IMR-90 (cell line): ENCODE measurements at regions not wholly inside any gene's neighbourhood (a gene's known extent, or its start where the extent isn't known, plus 50 kb on each side); places are given as distances from the start of the nearest gene placed in this dataset.

Source experiments
- ATAC-seq: fragments of 200-7000 bp; cut with Tn5 transposase; 2 replicates; pipeline ENCODE4 v1.9.1; 2020; ENCODE audit warnings: low read depth, mild to moderate bottlenecking, moderate library complexity
- BruUV-seq: library from RNA; stranded (reverse); fragments of 400-500 nt; replicated peaks from 2 replicates; lab custom pipeline; 2021; lab: Mats Ljungman, UMichigan
- CTCF ChIA-PET: fragments of 300-600 bp; formaldehyde crosslinking; extraction: SDS; loops from one replicate; lab custom pipeline; 2021; ENCODE audit warnings: antibody characterized with exemption; lab: Yijun Ruan, JAX
- POLR2A ChIA-PET: fragments of 300-600 bp; sonication (Branson Sonifier 250); formaldehyde crosslinking; loops from one replicate; lab custom pipeline; 2022; ENCODE audit warnings: antibody characterized with exemption; ENCODE audit not compliant: unreplicated experiment; lab: Charles Lee
- DNase-seq: peaks from one replicate; pipeline ENCODE4 v3.0.0; 2013
- H2AFZ ChIP-seq: replicated peaks from 2 replicates; pipeline ENCODE3; 2013; ENCODE audit warnings: low read length, mild to moderate bottlenecking; ENCODE audit not compliant: poor library complexity
- H2AK5ac ChIP-seq: 2 replicates; pipeline ENCODE4 v1.6.1; 2013; ENCODE audit warnings: low read depth, low read length, inconsistent platforms
- H2AK9ac ChIP-seq: replicated peaks from 2 replicates; pipeline ENCODE3; 2013; ENCODE audit warnings: mild to moderate bottlenecking, low read depth, low read length, moderate library complexity; ENCODE audit not compliant: poor library complexity
- H2BK120ac ChIP-seq: 2 replicates; pipeline ENCODE4 v1.6.1; 2013; ENCODE audit warnings: low read depth, low read length, inconsistent platforms
- H2BK15ac ChIP-seq: 3 replicates; pipeline ENCODE4 v1.6.1; 2013; ENCODE audit warnings: low read depth, low read length, inconsistent platforms
- H2BK20ac ChIP-seq: 2 replicates; pipeline ENCODE4 v1.6.1; 2013; ENCODE audit warnings: low read depth, mild to moderate bottlenecking, inconsistent platforms, low read length, moderate library complexity
- H2BK5ac ChIP-seq: 2 replicates; pipeline ENCODE4 v1.6.1; 2013; ENCODE audit warnings: mild to moderate bottlenecking, low read depth, low read length, inconsistent platforms; ENCODE audit not compliant: poor library complexity, severe bottlenecking
- H3K14ac ChIP-seq: replicated peaks from 2 replicates; pipeline ENCODE4 v1.6.1; 2013; ENCODE audit warnings: low read depth, low read length, inconsistent platforms
- H3K18ac ChIP-seq: 2 replicates; pipeline ENCODE4 v1.6.1; 2013; ENCODE audit warnings: low read depth, low read length, control low read depth
- H3K23ac ChIP-seq: 2 replicates; pipeline ENCODE4 v1.6.1; 2013; ENCODE audit warnings: low read depth, low read length, inconsistent platforms
- H3K27ac ChIP-seq: 2 replicates; pipeline ENCODE4 v1.5.1; 2013; ENCODE audit warnings: mild to moderate bottlenecking, control low read depth, low read length; ENCODE audit not compliant: insufficient read depth
- H3K27me3 ChIP-seq: 2 replicates; pipeline ENCODE4 v1.6.1; 2013; ENCODE audit warnings: low read length; ENCODE audit not compliant: control insufficient read depth, insufficient read depth
- H3K36me3 ChIP-seq: 2 replicates; pipeline ENCODE4 v1.6.1; 2013; ENCODE audit warnings: low read length, mixed read lengths; ENCODE audit not compliant: control insufficient read depth, insufficient read depth
- H3K4ac ChIP-seq: 2 replicates; pipeline ENCODE4 v1.6.1; 2013; ENCODE audit warnings: low read depth, low read length, inconsistent platforms
- H3K4me1 ChIP-seq: 2 replicates; pipeline ENCODE4 v1.6.1; 2013; ENCODE audit warnings: low read length, mixed read lengths; ENCODE audit not compliant: control insufficient read depth, insufficient read depth
- H3K4me2 ChIP-seq: 2 replicates; pipeline ENCODE4 v1.6.1; 2013; ENCODE audit warnings: low read depth, mild to moderate bottlenecking, control low read depth, low read length, moderate library complexity
- H3K4me3 ChIP-seq: 2 replicates; pipeline ENCODE4 v1.5.1; 2013; ENCODE audit warnings: low read depth, mild to moderate bottlenecking, control low read depth, low read length, moderate library complexity; ENCODE audit not compliant: insufficient read depth
- H3K56ac ChIP-seq: 2 replicates; pipeline ENCODE4 v1.6.1; 2013; ENCODE audit warnings: low read length, inconsistent platforms; ENCODE audit not compliant: insufficient read depth; ENCODE audit errors: extremely low read depth
- H3K79me1 ChIP-seq, 2 experiments: 2 replicates each; pipeline ENCODE4 v1.6.1; 2013; ENCODE audit warnings: low read length in 2 of 2, inconsistent platforms in 1 of 2, low read depth in 1 of 2
- H3K9ac ChIP-seq: 2 replicates; pipeline ENCODE4 v1.6.1; 2013; ENCODE audit warnings: low read depth, low read length, control low read depth
- H3K9me1 ChIP-seq: 2 replicates; pipeline ENCODE4 v1.6.1; 2013; ENCODE audit warnings: low read length, inconsistent platforms; ENCODE audit not compliant: insufficient read depth
- H3K9me3 ChIP-seq: 2 replicates; pipeline ENCODE4 v1.6.1; 2013; ENCODE audit warnings: low read length; ENCODE audit not compliant: control insufficient read depth, insufficient read depth
- H4K20me1 ChIP-seq: 2 replicates; pipeline ENCODE4 v1.6.1; 2013; ENCODE audit warnings: low read length, inconsistent platforms; ENCODE audit not compliant: insufficient read depth
- H4K5ac ChIP-seq: 2 replicates; pipeline ENCODE4 v1.6.1; 2013; ENCODE audit warnings: mild to moderate bottlenecking, low read depth, low read length, control low read depth
- H4K8ac ChIP-seq, 2 experiments: 2 replicates each; pipeline ENCODE4 v1.6.1; 2013; ENCODE audit warnings: low read depth in 2 of 2, low read length in 2 of 2, control low read depth in 1 of 2, inconsistent platforms in 1 of 2
- H4K91ac ChIP-seq: 2 replicates; pipeline ENCODE4 v1.6.1; 2013; ENCODE audit warnings: low read depth, low read length, inconsistent platforms; ENCODE audit not compliant: insufficient read depth
- BHLHE40 ChIP-seq: fragments of 150-350 bp; IDR thresholded peaks from 2 replicates; pipeline ENCODE4 v1.6.1; 2016; ENCODE audit warnings: mild to moderate bottlenecking, low read depth, low read length
- CEBPB ChIP-seq: IDR thresholded peaks from 2 replicates; pipeline ENCODE4 v1.6.1; 2012; ENCODE audit warnings: low read depth, low read length, improper control_type of control experiment
- CHD1 ChIP-seq: IDR thresholded peaks from 2 replicates; pipeline ENCODE4 v1.6.1; 2012; ENCODE audit warnings: low read depth, low read length, improper control_type of control experiment
- FOS ChIP-seq: fragments of 150-350 bp; IDR thresholded peaks from 2 replicates; pipeline ENCODE4 v1.6.1; 2016; ENCODE audit warnings: low read depth, low read length
- MAFK ChIP-seq: IDR thresholded peaks from 2 replicates; pipeline ENCODE4 v1.6.1; 2012; ENCODE audit warnings: low read depth, low read length, improper control_type of control experiment
- MAZ ChIP-seq: IDR thresholded peaks from 2 replicates; pipeline ENCODE4 v1.6.1; 2012; ENCODE audit warnings: low read depth, mild to moderate bottlenecking, low read length, improper control_type of control experiment, moderate library complexity, borderline replicate concordance
- MXI1 ChIP-seq: IDR thresholded peaks from 2 replicates; pipeline ENCODE4 v1.6.1; 2012; ENCODE audit warnings: low read depth, mild to moderate bottlenecking, low read length, moderate library complexity, borderline replicate concordance
- NFE2L2 ChIP-seq: fragments of 150-350 bp; IDR thresholded peaks from 2 replicates; pipeline ENCODE4 v1.6.1; 2016; ENCODE audit warnings: low read depth, mild to moderate bottlenecking, low read length
- POLR2A ChIP-seq: IDR thresholded peaks from 2 replicates; pipeline ENCODE4 v1.6.1; 2012; ENCODE audit warnings: mild to moderate bottlenecking, low read depth, low read length
- RAD21 ChIP-seq: IDR thresholded peaks from 2 replicates; pipeline ENCODE4 v1.6.1; 2012; ENCODE audit warnings: low read length, improper control_type of control experiment
- RCOR1 ChIP-seq: IDR thresholded peaks from 2 replicates; pipeline ENCODE4 v1.6.1; 2012; ENCODE audit warnings: mild to moderate bottlenecking, low read length, improper control_type of control experiment; ENCODE audit not compliant: insufficient replicate concordance
- RFX5 ChIP-seq: IDR thresholded peaks from 2 replicates; pipeline ENCODE4 v1.8.0; 2012; ENCODE audit warnings: low read depth, mild to moderate bottlenecking, low read length, moderate library complexity
- SMC3 ChIP-seq: fragments of 150-350 bp; IDR thresholded peaks from 2 replicates; pipeline ENCODE4 v1.6.1; 2016; ENCODE audit warnings: low read depth, mild to moderate bottlenecking, antibody characterized with exemption, low read length, moderate library complexity
- WGBS, 2 experiments: methylation state at CpG; one replicate each; pipeline versions ENCODE4 v1.1.5 to v1.1.7; 2013; ENCODE audit warnings: missing lambda C conversion rate in 2 of 2; ENCODE audit not compliant: insufficient read length in 1 of 2; ENCODE audit errors: extremely low coverage in 2 of 2; 5-methylcytosine and 5-hydroxymethylcytosine counted together
- dilution Hi-C: fragments of 300-500 bp; cut with HindIII; formaldehyde crosslinking; loops from one replicate; pipeline ENCODE4 v1.14.3; 2018; ENCODE audit warnings: low sequenced_read_pairs; ENCODE audit not compliant: unreplicated experiment
- in situ Hi-C: fragments of 300-500 bp; cut with MboI; formaldehyde crosslinking; loops from 3 replicates; pipeline ENCODE4 v1.14.3; 2019; ENCODE audit warnings: low sequenced_read_pairs, inconsistent platforms, mixed read lengths
- intact Hi-C: fragments of 100-400 bp; cut with micrococcal nuclease; formaldehyde crosslinking; loops from 2 replicates; pipeline ENCODE4 v1.10.0; 2022
- TF ChIP-seq, protein P1 (sequence below): fragments of 150-350 bp; IDR thresholded peaks from 2 replicates; pipeline ENCODE4 v1.6.1; 2016; ENCODE audit warnings: low read depth, mild to moderate bottlenecking, low read length, moderate library complexity, borderline replicate concordance
- TF ChIP-seq, protein P2 (sequence below): fragments of 150-350 bp; IDR thresholded peaks from 2 replicates; pipeline ENCODE4 v1.6.1; 2017; ENCODE audit warnings: mild to moderate bottlenecking, antibody characterized with exemption, low read length, low read depth
- TF ChIP-seq, protein P3 (sequence below): conservative IDR thresholded peaks from 2 replicates; pipeline ENCODE4 v1.5.1; 2012; ENCODE audit warnings: mild to moderate bottlenecking, low read depth, low read length, improper control_type of control experiment

DNA sequence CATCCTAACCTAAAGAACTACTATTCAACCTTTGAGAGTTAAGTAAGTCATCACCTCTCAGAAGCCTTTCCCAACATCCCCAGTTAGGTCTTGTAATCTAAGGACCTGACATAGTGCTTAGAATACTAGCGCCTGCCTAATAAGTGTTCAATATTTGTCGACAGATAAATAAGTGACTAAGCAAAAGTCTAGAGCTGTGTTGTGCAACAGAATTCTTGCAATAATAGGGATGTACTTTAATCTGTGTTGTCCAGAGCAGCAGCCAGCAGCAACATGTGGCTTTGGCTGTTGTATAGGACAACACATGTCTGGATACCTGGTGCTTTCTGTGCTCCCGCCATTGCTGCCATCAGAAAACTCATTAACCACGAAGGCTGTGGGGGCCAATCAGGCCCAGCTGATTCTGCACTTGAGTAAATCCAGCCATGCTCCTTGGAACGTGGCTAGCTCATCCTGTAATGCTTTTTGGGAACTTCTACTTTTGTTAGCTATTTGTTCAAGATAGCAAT is 66.8 kb upstream of the NTM start:
- no peak overlapping the region for H2AK9ac ChIP-seq
- H3K14ac ChIP-seq = no peak overlapping the region
- no peak overlapping the region for H3K4me2 ChIP-seq
- BruUV-seq = no TSS peak
- no peaks in the 10 kb centered on the region for H4K20me1 ChIP-seq
- no peak overlapping the region for H2AFZ ChIP-seq
- no peak overlapping the region for H2AK5ac ChIP-seq
- H4K91ac ChIP-seq = no peak overlapping the region
- H3K27me3 ChIP-seq = peaks cover 5% of the 10 kb centered on the region
- H3K4me1 ChIP-seq = no peaks in the 10 kb centered on the region
- no peak overlapping the region for H2BK20ac ChIP-seq
- WGBS, 2 experiments = 78% methylated on average over 4 of the region's 5 CpGs; no CpG with 5 or more reads in 1 of the 2 experiments
- H2BK5ac ChIP-seq = no peak overlapping the region
- H3K27ac ChIP-seq = no peak overlapping the region
- H3K9me3 ChIP-seq = no peaks in the 10 kb centered on the region
- intact Hi-C loops = no loop called here
- H3K4me3 ChIP-seq = no peak overlapping the region
- no peaks in the 10 kb centered on the region for H3K36me3 ChIP-seq
- dilution Hi-C loops = no loop called here
- no peaks in the 10 kb centered on the region for H3K79me1 ChIP-seq
- TF ChIP-seq CEBPB = no peak
- TF ChIP-seq RCOR1 = no peak
- TF ChIP-seq, protein P1, sequence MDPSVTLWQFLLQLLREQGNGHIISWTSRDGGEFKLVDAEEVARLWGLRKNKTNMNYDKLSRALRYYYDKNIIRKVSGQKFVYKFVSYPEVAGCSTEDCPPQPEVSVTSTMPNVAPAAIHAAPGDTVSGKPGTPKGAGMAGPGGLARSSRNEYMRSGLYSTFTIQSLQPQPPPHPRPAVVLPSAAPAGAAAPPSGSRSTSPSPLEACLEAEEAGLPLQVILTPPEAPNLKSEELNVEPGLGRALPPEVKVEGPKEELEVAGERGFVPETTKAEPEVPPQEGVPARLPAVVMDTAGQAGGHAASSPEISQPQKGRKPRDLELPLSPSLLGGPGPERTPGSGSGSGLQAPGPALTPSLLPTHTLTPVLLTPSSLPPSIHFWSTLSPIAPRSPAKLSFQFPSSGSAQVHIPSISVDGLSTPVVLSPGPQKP = no peak
- no peak for TF ChIP-seq MAFK
- TF ChIP-seq POLR2A = no peak
- TF ChIP-seq SMC3 = no peak
- no peak for TF ChIP-seq RFX5
- TF ChIP-seq MAZ = no peak
- TF ChIP-seq, protein P2, sequence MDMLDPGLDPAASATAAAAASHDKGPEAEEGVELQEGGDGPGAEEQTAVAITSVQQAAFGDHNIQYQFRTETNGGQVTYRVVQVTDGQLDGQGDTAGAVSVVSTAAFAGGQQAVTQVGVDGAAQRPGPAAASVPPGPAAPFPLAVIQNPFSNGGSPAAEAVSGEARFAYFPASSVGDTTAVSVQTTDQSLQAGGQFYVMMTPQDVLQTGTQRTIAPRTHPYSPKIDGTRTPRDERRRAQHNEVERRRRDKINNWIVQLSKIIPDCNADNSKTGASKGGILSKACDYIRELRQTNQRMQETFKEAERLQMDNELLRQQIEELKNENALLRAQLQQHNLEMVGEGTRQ = no peak
- TF ChIP-seq BHLHE40 = no peak
- no peak for TF ChIP-seq NFE2L2
- no peak for TF ChIP-seq RAD21
- no peak for TF ChIP-seq CHD1
- TF ChIP-seq, protein P3, sequence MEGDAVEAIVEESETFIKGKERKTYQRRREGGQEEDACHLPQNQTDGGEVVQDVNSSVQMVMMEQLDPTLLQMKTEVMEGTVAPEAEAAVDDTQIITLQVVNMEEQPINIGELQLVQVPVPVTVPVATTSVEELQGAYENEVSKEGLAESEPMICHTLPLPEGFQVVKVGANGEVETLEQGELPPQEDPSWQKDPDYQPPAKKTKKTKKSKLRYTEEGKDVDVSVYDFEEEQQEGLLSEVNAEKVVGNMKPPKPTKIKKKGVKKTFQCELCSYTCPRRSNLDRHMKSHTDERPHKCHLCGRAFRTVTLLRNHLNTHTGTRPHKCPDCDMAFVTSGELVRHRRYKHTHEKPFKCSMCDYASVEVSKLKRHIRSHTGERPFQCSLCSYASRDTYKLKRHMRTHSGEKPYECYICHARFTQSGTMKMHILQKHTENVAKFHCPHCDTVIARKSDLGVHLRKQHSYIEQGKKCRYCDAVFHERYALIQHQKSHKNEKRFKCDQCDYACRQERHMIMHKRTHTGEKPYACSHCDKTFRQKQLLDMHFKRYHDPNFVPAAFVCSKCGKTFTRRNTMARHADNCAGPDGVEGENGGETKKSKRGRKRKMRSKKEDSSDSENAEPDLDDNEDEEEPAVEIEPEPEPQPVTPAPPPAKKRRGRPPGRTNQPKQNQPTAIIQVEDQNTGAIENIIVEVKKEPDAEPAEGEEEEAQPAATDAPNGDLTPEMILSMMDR = no peak
- no peak for TF ChIP-seq MXI1
- TF ChIP-seq FOS = no peak
- DNase-seq (no peak), ATAC-seq (no peak)
- no peak overlapping the region for H3K4ac ChIP-seq
- no peak overlapping the region for H4K5ac ChIP-seq
- H3K18ac ChIP-seq = no peak overlapping the region
- ChIA-PET CTCF (no interaction called here), POLR2A (no interaction called here)
- no peak overlapping the region for H2BK15ac ChIP-seq
- in situ Hi-C loops = no loop called here
- no peak overlapping the region for H2BK120ac ChIP-seq
- H4K8ac ChIP-seq = no peak overlapping the region
- H3K9ac ChIP-seq = no peak overlapping the region
- no peaks in the 10 kb centered on the region for H3K9me1 ChIP-seq
- no peak overlapping the region for H3K23ac ChIP-seq
- H3K56ac ChIP-seq = no peak overlapping the region
